HG02763 (cell line): ENCODE measurements at regions not wholly inside any gene's neighbourhood (a gene's known extent, or its start where the extent isn't known, plus 50 kb on each side); places are given as distances from the start of the nearest gene placed in this dataset.

Experiments
- ATAC-seq: cut with Tn5 transposase; IDR thresholded peaks from one replicate; pipeline ENCODE4 v1.9.1; 2021; ENCODE audit warnings: mild to moderate bottlenecking, moderate library complexity; ENCODE audit not compliant: unreplicated experiment

DNA sequence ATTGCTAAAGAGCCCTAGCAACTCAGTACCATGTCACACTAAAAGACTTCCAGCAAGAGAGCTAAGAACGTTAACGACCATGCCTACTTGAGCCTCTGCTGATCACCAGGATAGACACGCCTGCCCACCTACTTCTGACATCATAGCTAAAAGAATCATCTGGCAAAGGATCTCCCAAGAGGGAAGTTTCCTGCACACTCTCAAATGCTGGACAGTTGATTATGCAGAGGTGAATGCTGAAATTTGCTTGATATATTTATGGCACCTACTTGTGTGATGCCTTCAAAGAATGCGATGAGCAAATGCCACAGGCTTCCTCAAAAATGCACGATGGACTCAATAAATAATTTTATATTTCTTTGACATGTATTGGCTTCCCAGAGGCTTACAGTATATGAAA, 113.6 kb downstream of the GALC start:
- ATAC-seq = no peak

DNA sequence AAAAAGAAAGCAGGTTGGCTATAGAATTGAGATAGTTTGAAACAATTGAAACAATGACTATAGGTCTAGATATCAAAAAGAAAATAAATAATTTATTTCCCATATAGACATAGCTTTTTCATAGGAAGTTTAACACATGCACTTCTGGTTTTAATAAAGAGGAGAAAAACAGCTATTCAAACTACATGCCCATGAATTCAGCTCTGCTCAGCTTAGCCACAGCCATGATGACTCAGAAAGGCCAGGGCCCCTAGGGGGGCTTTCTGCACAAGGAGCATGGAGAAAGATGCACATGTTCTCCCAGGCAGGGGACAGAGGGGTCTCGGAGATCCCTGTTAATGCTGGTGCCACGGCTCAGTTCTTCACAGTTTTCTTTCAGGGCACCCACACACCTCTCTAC, 114.0 kb downstream of the GALC start:
- ATAC-seq = no peak

DNA sequence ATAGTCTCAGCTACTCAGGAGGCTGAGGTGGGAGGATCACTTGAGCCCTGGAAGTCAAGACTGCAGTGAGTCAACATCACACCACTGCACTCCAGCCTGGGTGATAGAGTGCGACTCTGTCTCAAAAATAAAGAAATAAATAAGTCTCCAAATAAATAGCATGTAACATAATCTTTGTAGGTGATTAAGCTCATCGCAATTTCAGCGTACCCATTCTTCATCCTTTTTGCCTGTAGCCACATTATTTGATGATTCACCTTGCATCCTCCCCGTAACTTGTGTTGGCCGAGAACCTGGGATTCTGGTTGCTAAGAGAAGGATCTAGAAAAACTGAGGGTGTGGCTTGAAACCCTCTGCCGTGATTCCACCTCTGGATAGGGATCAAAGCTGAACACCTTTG, 115.1 kb downstream of the GALC start:
- ATAC-seq = no peak

DNA sequence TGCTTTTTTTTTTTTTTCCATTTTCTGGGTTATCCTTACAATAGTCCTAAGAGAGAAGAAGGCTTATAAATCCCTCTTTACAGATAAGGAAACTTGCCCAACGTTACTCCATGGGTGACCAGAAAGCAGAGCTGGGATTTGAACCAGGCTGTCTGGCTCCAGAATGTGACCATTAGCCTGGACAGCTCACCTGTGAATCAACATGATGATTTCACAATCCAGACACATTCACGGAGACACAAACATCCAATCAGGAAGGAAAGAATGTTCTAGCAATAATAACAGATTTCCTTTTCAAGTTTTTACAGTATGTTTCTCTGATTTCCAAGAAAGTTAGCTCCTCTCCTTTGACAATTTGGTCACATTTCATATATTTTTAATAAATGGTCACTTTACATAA, 118.3 kb downstream of the GALC start:
- no peak for ATAC-seq

DNA sequence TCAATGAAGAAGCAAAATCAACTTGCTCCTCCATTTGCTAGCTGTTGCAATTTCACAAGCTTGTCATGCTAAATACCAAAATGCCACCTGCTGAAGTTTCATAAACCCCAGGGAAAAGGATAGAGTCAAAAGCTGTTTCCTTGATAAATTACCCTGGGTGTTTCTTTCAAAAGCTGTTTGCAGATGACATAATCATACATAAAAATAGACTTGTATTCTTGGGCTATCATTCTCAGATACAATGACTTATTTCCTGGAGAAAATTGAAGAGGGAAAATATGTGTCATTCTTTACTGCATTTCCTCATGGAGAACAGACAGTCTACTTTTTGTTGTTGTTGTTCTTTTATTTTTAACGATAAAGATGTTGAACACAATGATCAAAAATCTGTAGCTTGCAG, 119.2 kb downstream of the GALC start:
- no peak for ATAC-seq

DNA sequence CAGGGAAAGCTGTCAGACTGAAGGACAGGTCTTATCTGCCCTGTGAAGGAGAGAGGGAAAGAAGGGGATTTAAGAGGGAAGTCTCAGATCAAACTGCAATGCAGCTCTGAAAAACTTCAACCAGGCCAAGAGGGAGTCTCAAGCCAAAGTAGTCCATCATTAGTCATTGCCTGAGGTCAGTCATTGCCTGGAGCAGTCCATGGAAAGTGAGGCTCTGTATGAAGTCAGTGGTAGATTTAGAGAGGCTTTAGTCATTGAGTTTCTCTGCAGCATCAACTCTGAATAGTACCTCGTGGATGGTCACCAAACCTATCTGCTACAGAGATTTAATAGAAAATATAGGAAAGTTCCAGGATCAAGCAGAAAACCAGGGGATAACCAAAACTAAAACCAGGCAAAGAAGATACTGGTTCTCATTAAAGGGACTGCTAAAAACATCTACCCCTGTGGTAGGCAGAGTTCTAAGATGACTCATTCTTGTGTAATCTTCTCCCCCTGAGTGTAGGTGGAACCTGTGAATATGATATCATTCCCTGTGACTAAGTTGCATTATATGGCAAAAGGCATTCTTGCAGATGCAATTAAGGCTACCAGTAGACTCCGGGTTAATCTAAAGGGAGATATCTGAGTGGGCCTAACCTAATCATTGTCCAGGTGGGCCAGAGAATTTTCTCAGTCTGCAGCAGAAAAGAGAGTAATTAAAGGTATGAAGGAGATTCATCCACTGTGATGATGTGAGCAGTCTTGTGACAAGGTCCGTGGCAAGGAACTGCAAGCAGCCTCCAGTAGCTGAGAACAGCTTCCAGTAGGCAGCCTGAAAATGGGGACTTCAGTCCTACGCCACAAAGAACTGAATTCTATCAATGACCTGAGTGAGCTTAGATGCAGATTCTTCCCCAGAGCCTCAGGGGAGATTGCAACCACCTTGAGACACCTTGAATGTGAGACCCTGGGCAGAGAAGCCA, 123.1 kb downstream of the GALC start:
- ATAC-seq = peak; percentile 73

DNA sequence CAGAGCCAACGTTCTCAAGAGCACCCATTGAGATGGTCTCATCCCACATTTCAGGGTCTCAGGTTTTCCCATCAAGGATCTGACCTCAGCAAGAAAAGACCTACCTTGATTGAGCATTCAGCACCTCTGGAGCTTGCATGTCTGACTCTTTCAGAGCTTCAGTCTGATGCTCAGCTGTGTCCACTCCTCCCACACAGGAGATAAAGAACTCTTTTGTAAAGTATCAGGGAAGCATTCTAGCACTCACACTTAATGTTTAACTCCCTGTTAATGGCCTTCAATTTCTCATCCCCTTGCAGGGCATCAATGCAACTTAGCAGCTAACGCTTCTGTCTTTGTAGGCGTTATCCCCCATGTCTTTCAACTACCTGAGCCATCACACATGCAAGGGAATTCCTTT, 124.1 kb downstream of the GALC start:
- no peak for ATAC-seq

DNA sequence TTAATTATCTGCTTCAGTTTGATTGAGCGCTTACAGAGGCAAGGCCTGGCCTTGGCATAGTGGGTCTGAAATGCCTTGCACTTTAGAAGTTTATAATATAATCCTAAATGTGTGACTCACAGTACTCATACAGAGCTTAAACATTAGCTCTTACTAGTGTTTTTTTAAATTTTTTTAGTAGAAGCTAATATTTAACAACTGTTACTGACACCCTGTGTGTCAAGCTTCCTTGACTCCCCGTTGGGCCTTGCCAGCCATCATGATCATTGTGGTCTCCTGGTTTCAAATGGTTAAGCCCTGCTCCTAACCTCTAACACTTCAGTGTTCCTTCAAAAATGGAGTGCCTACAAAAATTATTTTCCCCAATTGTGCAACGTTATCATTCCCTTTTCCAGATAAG, 126.9 kb downstream of the GALC start:
- no peak for ATAC-seq

DNA sequence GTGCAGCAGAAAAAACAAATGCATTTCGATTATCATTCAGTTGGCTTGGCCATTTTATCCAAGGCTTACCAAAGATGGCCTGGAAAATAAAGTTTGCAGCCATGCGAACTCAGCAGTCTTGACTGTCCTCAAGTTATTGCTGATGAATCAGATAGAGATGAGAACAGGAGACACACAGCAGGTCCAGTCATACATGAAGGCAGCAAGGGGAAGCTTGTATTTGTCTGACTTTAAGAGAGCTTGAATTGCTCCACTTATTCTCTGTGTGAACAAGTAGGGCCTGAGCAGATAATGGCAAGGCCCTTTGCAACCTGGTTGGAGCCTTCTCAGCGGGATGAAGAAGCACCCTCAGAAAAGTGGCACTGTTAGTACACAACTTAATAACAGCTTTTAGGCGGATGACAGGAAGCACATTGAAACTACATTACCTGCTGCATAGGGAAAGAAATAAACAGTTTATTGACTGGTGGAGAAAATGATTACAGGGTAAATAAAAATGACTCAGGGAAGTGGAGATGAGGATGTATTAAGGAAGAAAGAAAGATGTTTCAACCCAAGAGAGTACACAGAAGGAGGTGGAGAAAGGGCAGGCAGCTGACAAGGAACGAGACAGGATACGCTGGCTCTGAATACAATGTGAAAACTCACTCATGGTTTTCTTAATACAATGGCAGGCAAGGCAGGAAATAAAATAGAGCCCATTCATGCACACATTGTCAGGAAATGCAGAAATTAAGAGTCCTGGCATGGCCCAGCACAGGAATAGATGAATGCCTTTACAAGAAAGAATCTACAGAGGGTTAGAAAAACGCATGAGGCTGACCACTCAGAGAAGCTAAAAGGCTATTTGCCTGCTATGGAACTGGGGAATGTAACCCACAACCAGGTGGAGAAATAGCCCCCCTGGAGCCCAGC, 128.4 kb downstream of the GALC start:
- ATAC-seq = no peak

DNA sequence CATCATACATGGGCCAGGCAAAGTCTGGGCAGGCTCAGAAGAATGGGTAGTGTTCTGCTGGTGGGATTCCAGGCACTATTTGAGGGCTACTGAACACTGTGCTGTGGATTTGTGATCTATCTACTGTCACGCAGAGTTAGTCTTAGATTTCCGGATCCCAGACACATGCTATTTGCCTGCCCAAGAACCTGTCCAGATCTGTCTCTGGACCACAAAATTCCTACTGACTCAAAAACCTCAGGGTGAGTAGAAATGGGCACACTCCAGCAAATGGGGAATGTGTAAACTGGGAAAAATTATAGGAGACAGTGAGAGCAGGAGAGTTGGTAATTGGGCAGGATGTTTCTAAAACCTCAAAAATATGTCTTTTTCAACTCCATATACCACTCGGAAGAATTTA, 129.9 kb downstream of the GALC start:
- ATAC-seq = no peak

DNA sequence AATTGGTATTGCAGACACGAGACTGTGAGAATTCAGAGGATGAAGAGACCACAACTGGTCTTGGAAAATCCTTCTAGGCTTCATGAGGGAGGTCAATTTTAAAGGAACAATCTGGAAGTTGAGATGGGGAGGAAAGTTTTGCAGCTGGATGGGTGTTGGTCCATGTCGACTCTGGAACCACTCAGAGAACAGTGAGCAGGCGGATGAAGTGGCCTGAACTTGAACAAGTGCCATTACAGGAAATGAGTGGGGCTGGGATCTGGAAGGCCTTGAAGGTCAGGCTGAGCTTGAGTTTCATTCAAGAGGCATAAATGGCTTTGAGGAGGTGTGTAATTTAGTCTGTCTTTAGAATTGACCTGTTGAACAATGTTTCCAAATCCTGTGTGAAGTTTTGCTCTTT, 140.9 kb downstream of the GALC start:
- ATAC-seq = no peak

DNA sequence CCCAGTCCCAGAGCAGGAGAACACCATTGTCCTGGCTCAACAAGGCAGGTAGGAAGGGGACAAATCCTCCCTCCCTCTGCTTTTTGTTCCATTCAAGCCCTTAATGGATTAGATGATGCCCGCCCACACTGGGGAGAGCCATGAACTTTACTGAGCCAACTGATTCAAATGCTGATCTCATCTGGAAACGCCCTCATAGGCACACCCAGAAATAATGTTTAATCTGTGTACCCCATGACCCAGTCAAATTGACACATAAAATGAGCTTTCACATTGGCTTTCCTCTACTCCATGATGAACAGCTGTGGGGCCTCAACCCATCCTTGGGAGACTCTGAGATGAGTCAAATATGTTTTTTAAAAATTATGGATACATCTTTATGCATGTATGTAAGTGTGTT, 141.8 kb downstream of the GALC start:
- no peak for ATAC-seq

DNA sequence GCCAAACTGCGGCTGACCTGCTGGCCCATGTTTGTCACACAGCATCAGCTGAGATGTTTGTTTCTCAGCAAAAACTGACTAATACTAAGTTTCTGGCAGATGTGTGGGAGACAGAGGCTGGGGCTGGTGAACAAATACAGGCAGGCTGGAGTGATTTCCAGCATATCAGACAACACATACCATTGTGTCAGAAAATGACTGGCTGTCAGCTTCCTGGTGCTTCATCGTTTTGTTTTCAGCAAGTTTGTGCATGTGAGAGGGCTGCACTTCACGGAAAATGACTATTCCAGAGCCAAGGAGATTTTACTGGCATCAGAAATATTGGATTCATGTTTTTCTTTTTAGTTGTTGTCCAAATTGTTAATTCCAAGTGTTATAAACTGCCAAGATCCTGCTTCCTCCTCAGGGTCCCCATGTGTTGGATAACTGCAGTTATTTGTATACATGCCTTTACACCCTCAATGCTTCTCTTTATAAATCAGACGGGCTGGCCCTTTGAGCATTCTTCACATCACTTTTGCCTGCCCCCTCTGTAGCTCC, 145.7 kb downstream of the GALC start:
- ATAC-seq = no peak

DNA sequence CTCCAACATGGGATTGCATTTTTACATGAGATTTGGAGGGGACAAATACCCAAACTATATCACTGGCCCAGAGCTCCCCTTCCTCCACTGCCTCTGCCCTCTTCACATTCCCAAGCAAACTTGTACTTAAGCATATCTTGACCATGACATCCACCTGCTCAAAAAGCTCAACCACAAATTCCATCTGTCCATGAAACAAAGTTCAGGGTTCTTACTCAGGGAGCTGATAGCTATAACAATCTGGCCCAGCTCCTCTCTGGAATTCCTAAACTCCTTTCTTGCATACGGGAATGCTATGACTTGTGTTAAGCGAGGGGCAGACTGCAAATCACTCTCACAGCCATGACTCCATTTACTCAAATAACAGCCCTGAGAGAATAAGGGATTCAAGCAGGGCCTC, 152.1 kb downstream of the GALC start:
- no peak for ATAC-seq

DNA sequence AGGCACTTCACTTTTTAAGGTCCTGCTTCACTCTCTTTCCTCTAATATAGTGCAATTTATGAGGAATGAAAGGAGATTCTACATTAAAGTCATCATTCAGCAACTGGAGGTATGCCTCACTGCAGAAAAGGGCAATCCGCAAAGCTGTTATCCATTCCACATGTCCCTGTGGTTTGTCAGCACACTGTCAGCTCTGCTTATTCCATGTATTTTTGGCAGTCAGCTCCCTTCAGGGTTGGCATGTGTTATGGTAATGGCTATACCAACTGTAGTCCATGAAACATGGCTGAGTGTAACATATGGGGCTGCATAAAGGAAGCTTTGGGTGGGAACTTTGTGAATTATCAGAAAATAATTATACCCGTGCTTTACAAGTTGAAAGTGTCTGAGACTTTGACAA, 154.1 kb downstream of the GALC start:
- ATAC-seq = no peak

DNA sequence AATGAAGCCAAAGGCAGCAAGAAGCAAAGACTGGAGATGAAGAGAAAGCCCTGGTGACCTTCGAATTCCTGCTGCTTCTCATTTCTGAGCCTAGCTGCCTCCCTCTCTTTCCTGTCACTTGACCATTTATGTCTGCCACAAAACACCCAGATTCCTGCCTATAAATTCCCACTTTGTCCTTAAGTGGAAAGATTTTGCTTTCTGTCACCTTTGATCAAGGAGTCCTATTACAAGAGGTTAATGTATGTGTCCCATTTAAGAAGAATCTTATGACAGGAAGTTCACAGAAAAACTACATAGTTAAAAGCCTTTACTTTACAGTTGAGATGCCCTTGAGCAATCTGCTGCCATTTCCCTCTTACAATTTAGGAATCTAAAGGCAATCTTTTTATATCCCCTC, 155.7 kb downstream of the GALC start:
- ATAC-seq = no peak

DNA sequence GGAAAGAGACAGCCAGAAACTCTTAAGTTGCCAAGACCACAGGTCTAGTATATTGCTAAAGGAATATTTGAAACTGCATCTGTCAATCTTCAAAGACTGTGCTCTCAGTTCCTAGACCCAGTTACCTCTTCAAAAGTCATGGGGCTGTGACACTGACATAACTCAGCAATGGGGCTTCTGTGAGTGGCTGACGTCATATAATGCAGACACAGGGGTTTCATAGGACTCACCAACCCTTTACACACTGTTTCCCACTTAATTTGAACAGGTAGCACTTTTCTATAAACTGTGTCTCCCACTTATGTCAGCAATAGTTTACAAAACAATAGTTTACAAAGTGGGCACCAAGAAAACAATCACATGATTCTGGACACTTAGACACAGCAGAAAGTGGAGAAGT, 158.4 kb downstream of the GALC start:
- no peak for ATAC-seq

DNA sequence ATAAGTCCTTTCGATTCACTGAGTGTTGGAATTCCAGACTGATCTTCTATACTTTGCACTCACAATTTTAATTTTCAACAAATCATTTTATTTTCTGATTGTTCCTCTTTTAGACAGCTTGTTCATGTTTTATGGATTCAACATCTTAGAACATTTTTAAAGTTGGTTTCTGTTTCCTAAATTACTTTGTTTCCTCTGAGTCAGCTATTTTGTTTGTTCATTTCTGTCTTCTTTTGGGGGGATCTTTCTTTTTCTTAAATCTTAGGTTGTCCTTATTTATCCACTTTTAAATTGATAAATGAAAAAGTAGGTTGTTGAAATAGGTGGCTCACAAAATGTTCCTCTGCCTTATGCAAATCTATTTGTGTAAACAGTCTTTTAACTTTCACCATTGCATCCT, 160.0 kb downstream of the GALC start:
- no peak for ATAC-seq

DNA sequence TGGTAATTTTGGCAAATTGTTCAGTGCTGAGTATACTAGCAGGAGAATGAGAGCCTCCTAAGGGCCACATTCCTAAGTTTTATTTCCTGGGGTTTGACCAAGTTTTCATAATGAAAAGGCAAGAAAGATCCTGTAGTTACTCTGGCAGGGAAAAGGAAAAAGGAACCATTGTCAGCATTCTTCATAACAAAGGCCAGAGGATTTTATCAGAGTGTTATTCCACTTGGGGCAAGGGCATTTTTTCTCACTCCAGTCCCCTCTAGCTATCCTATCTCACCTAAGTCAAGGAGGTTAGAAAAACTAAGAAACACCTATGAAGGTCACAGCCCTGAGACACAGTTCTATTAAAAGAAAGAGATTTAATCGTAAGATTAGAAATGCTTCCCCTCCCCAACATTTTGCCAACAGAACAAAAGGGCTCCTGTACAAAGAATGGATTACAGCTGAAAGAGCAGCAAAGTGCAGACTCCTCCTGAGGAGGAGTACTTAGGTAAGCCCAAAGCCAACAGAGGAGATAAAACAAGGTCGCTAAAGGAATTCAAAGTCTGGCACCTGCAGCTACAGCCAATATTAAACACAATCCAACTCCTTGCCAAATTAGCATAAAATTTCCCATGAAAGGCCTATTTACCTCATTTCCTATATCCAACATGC, 162.4 kb downstream of the GALC start:
- ATAC-seq = no peak

DNA sequence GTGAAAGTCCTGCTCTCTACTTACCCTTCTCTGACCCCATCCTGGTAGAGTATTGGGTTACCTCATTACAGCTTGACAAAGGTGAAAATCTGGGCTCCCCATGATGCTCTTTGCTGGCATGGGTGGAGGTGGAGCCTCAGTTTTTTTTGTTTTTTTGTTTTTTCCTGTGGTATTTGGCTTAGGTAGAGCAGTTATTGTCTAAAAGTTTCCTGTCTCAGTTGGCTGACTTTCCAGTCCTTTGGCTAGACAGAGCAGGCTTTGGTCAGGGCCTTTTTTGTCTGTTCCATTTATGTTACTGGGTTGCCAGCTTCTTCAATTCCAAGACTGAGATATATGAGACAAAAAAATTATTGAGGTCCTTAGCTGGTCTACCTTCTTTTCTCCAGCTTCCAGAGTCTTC, 163.4 kb downstream of the GALC start:
- no peak for ATAC-seq

DNA sequence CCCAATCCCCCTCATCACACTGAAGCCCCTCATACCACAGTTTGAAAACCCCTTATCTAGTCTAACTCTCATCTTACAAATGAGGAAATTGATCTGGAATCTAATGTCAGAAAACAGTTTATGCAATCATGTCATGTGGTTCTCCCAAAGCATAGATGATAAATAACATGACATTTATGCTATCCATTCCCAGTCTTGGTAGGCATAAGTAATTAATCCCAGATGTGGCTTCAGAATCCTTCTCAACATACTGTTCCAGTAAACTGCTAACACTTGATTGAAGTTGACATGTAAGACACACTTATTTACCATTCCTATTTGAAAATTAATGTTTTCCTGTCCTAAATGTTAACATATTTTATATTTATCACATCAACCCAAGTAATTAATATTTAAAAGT, 168.7 kb downstream of the GALC start:
- ATAC-seq = no peak
